ENCODE measurements at regions not wholly inside any gene's neighbourhood (a gene's known extent, or its start where the extent isn't known, plus 50 kb on each side); places are given as distances from the start of the nearest gene placed in this dataset.

- DNase-seq = no peak
These were observed 242.3 kb downstream of the TOMM20 start for GRCh38 chr1:234886081-234886984.

DNA sequence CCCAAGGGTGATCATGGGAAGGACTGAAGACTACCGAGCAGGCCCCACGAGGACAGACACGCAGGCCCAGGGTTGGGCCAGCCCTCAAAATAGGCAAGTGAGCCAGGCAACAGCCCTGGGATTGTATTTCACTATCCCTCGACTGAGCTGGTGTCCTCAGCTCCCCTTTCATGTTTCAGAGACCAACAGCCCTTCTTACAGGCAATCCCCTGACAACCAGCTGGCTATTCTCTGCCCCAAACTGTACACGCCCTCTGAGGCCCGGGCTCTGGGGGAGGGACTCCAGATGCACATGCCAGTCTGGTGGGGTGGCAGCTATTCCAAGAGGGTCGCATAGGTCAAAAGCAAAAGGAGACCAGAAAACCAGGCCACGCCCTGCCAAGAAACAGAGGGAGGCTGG, 243.0 kb downstream of the TOMM20 start:
- DNase-seq = no peak

- DNase-seq = no peak
These were observed 243.9 kb downstream of the TOMM20 start for GRCh38 chr1:234884701-234885100.

GRCh38 chr1:234884006-234884405, 244.6 kb downstream of the TOMM20 start:
- DNase-seq = no peak

- DNase-seq = no peak
These were observed 245.7 kb downstream of the TOMM20 start for GRCh38 chr1:234882898-234883297.

DNA sequence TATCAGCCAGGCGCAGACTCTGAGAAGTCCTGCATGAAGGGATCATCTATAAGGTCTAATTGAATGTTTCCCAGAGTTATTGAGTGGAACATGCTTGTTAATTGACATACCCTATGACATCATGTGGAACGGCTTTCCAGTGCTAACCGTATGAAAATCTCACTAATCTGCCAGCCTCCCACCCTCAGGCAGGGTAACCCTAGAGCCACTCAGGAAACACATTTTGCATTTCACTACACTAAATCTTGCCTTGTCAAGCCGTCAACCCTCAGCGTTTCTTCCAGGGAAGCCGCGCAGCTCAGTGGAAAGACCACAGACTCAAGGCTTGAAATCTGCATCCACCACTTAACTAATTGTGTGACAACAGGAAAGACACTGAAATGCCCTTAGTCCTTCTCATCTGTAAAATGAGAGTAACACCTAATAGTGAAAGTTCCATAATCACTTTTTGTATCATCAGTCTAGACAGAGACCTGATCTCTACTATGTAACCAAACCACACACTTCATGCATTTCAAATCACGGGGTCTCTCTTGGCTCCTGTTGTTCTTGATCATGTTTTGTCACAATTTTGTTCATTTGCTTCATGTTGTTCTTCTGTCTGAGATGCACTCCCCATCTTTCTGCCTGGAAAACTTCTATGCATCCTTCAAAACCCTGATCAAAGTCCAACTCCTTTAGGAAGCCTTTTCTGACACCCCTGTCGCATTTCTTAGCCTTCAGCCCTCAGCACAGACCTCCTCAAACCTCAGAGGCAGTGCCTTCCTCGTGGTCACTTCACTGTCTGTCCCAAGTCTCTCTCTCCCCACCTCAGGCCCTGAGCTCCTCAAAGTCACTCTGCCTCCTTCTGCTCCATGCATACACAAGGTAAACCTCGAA, 246.5 kb downstream of the TOMM20 start:
- no peak for DNase-seq

DNA sequence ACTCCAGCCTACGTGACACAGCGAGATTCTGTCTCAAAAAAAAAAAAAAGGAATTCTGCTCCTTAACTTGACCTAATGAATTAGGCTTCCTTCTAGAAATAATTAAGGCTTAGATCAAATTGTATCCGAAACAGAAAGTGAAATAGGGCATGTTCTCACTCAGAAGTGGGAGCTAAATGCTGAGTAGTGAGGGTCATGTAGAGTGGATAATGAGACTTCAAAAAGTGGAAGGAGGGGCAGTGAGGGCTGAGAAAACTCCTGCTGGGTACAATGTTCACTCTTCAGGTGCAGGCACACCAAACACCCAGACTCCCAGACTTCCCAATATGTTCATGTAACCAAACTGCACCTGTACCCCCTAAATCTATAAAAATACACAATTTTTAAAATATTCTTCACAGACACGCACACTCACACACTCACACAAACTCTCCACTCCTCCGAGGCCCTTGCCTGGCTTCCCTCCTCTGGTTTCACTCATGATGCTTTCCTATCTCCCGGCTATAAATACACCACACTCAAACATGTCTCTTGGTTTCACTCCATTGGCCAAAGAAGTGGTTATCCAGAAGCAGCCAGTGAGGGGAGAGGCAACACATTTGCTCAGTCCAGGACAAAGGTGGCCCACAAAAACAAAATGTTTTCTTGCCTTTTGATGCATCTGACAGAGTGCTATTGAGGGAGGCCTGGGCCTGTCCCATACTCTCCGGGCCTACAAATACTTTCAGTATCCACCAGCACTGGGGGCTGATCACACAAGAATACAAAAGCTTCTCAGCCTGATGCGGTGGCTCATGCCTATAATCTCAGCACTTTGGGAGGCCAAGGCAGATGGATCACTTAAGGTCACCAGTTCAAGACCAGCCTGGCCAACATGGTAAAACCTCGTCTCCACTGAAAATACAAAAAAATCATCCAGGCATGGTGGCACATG, 249.2 kb downstream of the TOMM20 start:
- DNase-seq = no peak

GRCh38 chr1:234878288-234878687, 250.3 kb downstream of the TOMM20 start:
- DNase-seq = no peak

DNA sequence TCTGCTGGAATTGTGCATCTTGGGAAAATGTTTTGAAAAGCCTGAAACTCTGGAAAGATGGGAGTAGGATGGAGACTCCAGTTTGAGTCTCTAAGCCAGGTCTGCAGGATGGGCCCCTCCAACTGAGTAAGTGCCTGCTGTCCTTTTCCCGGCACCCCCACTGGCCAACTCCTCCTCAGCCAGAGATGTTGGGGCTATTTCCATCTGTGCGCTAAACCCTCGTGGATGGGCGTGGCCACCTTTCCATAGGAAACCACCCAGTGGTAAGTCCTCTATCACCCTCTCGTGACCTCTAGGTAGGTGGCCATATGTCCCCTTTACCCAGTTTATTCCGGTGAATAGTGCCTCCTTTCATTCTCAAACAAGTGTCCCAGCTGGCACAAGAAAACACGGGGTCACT, 250.9 kb downstream of the TOMM20 start:
- DNase-seq = no peak

DNA sequence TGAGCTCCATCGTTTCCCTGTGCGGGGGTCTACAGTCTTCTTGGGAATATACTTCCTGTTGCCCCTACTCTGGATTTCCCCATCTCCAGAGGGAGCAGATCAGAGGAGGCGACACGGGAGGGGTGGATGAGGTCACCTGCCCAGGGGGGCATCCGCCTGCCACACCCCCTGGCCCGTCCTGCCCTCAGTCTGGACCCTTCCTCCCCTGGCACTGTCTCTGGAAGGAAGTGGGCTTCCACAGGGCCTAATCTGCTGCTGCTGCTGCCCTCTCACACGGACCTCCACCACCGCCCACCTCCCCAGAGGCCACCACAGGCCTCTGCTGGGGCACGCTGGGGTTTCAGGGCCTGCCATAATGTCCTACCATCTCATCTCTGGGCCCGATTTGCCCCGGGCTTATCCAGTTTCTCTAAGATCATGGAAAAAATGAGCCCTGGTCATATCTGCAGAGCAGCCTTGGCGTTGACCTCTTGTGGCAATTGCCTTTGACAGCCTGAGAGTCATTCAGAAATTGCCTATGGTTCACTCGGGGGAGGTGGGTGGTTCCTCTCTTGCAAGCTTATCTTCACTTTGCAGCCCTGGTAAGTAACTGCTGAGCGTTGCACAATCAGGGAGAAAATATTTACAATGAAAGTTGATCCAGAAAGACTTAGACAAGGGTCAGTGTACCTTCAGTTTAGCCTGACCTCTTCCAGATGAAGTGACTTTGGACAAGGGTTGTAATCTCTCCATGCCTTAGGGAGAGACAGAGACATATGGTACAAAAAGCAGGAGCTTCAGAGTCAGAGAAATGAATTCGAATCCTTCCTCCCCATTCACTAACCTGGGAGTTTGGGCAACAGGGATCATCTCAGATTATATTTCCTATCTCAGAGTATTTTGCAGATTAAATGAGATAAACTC, 252.4 kb downstream of the TOMM20 start:
- DNase-seq = no peak

DNA sequence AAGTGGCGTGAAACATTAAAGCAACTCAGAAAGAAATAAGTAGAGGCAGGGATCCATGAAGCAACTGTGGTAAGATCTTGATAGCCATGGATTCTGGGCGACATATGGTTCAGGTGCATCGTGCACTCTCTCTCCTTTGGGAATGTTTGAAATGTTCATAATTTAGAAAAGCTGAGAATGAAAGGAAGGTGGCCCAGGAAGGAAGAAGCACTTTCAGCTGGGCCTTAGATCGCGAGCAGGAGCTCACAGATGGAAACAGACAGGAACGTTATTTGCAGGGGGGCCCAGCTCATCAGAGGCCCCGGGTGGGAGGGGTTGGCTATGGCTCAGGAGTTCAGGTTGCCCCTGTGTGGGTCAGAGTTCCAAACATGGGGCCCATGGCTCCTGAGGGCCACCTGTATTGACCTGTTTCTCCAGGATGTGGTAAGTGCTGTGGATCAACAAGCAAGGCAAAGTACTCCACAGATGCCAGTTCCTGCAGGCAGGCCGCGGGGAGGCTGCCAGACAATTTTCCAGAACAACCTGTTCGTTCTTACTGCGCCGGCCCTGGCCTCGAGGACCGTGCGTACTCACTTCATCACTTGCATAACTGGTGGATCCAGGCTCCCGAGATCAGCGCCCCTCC, 253.2 kb downstream of the TOMM20 start:
- DNase-seq = no peak

DNA sequence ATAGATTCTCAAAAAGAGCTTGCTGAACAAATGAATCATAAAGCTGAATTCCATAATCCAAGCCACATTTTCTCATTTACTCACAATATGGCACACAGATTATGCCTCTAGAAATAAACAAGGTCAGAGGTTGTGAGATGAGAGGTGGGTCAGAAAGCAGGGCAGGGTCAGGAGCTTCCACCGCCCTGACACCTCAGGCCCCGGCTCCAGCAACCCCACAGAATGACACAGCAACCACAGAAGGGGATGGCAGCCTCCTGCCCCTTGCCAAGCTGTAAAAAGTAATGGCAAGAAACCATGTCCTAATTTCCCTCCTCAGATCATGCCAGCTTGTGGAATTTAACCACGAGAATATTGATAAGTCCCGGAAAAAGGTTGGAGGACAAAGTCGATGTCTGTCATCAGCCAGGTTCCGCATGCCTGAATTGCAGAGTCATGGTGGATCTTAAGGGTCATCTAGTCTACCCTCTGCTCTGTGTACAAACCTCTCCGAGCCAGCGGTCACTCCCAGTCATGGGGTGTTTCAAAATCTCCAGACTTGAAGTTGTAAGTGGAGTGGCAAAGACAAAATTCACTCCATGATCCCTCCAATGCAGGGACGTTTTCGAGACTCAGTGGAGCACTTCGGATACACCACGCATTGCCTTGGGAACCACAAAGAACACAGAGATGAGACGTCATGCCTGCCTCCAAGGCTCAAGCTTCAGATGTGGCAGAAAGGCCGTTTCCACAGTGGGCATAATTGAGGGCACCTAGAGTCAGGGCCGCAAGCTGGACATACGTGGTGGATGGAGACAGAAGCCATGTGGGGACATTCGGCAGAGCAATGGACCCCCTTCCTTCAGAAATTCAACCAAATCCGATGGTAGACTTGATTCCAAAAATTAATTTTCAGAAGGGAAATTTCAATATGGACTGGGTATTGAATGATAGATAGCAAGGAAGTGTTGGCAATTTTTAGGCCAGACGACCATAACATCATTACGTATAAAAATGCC, 254.0 kb downstream of the TOMM20 start:
- DNase-seq = no peak

- no peak for DNase-seq
These were observed 256.8 kb downstream of the TOMM20 start for GRCh38 chr1:234871710-234872271.

GRCh38 chr1:234871039-234871709, 257.5 kb downstream of the TOMM20 start:
- DNase-seq = no peak

DNA sequence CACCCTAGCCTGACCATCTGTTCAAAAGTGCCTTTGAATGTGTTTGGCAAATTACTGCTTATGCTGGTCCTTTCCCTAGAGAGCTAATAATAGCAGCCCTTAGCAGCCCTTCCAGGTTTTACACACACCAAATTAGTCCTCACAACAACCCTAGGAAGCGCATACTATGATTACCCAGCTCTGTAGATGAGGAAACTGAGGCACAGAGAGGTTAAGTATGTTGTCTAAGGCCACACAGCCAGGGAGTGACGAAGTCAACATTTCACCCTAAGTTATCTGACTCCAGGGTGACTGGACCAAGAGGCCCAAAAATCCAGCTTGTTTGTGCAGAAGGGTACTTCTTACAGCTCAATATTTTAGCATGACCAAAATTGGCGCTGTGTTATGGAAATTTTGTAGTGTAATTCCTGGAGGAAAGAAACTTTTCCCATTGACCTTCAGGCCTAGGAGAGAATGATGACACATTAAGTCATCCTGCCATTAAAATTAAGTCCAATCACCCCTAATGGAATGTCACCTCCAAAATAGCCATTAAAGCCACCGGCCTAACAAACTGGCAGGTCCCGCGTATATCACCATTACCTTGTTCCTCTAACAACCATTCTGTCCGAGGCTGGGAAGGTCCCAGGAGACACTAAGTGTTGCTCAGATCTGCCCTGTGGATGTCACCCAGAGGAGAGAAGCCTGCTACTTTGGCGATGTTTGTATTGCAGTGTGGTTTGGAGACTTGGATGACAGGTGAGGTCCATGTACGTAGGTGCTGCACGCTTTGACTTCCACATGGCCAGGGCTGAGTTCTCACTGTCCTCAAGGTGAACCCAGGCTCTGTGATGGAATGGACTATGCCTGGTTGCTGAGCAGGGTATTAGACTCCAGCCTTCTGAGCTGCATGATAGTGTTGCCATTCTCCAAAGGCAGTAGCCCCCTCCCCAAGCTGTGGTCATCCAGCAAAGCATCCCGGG, 258.3 kb downstream of the TOMM20 start:
- no peak for DNase-seq

All from hypothalamus (tissue), 51 donors.